GM19438 (cell line): ENCODE measurements at regions not wholly inside any gene's neighbourhood (a gene's known extent, or its start where the extent isn't known, plus 50 kb on each side); places are given as distances from the start of the nearest gene placed in this dataset.
"Not testable (repeated sequence)": the region's sequence is repeated elsewhere in the genome, so short reads cannot be mapped to it uniquely, and the experiment has no call there.

Source experiments
- ATAC-seq: cut with Tn5 transposase; IDR thresholded peaks from one replicate; pipeline ENCODE4 v1.9.1; 2021; ENCODE audit warnings: low read depth; ENCODE audit not compliant: unreplicated experiment

DNA sequence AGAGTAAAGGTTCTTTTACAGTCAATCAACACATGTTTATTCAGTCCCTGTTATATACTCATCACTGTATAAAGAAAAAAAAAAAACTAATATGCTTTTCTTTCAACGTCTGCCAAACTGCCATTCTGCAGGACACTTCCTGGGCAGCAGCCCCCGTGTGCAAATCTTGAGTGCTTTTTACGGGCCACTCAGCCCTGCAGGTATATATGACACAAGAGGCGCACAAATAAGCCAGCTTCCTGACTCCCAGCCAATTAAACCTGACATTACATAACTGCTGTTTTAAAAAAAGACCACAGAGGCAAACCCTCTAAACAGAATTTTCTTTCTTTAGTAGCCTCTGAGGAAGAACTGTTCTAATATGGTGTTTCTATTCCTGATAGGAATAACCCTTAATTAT is 263.0 kb upstream of the NEBL start:
- ATAC-seq: no peak

- no peak for ATAC-seq
These were observed 262.6 kb upstream of the NEBL start for GRCh38 chr10:21159669-21160068.

- ATAC-seq: no peak
These were observed 261.2 kb upstream of the NEBL start for GRCh38 chr10:21158301-21158700.

DNA sequence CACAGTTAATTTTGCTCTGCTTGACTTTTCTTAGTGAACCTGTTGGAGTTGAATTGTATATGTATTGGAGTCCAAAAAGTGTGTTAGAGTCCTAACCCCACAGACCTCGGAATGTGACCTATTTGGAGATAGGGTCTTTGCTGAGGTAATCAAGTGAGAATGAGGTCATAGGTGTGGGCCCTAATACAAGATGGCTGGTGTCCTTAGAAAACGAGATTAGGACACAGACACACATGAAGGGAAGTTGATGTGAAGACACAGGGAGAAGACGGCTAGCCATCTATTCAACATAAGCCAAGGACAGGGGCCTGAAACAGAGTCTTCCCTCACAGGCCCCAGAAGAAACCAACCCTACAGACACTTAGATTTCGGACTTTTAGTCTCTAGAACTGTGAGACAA is 260.6 kb upstream of the NEBL start:
- ATAC-seq: no peak

DNA sequence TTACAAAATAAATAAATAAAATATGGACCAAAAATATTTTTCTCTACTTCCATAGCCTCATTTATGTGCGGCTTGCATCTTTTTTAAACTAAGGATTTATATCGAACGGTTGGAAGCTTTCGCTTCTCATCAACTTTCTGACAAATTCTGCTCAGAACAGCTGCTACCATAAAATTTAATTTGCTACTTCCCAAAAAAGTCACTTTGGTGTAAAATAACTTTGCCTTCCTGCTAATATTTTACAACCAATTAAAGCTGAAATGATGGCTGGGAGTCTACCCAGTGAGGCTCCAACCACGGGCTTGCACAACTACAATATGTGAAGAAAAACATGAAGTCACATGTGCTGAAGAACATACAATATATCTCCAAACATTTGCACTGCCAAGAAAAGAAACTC is 253.1 kb upstream of the NEBL start:
- no peak for ATAC-seq

DNA sequence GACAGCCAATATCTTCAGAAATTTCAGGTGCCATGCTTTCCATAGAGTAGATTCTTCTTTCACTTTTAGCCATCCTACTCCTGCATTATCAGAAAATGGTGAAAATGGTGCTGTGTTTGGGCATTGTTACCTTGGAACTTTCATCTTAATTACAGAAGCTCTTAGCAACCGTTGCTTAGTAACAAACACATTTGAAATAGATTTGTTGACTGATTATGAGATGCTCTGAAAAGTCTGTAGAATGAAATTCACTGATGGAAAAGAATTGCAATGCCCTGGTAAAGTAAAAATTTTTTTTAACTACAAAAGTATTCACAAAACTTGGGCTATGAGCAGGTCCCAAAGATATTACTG is 249.3 kb upstream of the NEBL start:
- ATAC-seq: no peak

- no peak for ATAC-seq
These were observed 248.8 kb upstream of the NEBL start for GRCh38 chr10:21145751-21146435.

DNA sequence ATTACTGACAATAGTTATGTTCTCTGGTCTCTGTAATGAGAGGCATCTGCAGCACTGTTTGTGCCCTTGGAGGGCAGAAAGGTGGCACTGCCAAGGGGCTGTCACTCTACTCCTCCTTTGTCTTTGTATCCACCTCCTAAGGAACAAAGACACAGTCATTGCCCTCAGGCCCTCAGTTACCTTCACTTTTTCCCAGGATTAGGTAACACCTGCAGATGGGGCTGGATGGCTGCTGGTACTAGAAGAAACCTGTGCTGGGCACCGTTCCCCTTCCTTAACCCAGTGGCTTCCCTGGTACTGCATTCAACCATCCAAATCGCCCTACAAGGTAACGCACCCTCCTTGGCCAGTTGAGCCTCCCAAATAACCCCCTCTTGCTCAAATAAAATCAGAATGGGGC is 246.9 kb upstream of the NEBL start:
- ATAC-seq: no peak

- ATAC-seq: no peak
These were observed 244.9 kb upstream of the NEBL start for GRCh38 chr10:21141946-21142492.

- ATAC-seq: no peak
These were observed 241.7 kb upstream of the NEBL start for GRCh38 chr10:21138769-21139340.

DNA sequence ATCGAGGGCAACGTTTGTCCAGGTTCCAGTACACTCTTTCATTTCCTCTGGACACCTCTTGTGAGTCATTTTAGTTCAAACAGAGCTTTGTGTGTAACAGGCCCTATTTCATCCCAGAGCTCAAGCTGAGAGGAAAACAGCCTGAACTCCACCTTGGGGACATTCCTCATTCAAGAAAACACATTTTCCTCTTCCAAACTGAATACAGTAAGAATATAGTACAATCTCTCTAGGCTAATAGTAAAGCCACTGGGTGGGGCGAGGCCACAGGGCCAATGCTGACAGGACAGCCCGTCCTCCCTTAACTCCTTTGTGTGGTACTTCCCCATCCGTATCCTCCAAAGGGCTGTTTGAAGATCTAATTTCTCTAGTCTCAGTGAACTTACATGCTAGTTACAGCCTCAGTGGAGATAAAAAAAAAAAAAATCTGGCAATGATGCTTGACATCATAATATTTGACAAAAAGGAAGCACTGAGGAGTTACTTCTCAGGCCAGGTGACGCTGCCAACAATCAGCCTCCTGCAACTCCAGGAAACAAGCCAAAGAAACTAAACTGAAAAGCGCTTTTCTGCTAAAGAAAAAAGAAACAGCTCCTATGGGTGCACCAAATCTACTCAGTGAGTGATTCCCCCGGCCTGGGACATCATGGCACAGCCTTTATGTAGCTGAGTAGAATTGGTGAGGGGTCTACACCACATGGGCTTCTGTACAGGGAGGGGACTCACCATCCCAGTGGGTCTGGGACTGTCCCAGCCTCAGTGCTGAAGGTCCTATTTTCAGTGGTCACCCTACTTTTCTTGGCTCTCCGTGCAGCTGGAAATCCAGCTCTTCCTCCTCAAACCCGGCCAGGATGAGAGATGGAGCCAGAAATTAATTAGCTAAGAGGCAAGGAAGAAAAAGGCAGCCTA is 238.2 kb upstream of the NEBL start:
- no peak for ATAC-seq

GRCh38 chr10:21134645-21135022 is 237.5 kb upstream of the NEBL start:
- no peak for ATAC-seq

DNA sequence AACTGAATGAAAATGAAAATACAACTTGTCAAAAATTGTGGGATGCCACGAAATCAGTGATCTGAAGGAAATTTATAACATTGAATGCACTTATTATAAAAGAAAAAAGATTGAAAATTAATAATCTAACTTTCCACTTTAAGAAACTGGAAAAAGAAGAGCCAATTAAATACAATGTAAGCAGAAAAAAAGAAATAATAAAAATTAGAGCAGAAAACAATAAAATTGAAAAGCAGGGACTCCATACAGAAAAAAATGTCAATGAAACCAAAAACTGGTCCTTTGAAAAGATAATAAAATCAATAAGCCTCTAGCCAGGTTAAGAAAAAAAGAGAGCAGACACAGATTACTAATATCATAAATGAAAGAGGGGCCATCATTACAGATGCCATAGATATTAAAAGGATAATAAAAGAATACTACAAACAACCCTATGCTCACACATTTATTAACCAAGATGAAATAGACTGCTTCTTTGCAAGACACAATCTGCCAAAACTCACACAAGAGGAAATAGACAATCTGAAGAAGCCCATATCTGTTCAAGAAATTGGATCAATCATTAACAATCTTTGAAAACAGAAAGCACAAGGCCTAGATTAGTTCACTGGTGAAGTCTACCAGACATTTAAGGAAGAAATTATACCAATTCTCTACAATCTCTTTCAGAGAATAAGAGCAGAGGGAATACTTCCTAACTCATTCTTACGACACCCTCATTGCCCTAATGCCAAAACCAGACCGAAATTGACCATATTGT is 233.8 kb upstream of the NEBL start:
- no peak for ATAC-seq

DNA sequence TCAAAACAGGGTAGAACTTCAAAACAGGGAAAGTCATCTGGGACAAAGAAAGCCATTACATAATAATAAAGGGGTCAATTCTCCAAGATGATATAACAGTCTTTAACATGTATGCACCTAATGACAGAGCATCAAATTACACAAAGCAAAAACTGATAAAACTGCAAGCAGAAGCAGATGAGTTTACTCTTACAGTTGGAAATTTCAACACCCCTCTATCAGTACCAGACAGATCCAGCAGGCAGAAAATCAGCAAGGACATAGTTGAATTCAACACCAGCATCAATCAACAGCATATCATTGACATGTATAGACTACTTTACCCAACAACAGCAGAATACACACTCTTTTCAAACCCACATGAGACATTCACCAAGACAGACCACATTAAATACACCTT is 233.0 kb upstream of the NEBL start:
- no peak for ATAC-seq

- ATAC-seq: no peak
These were observed 228.5 kb upstream of the NEBL start for GRCh38 chr10:21125471-21126228.

DNA sequence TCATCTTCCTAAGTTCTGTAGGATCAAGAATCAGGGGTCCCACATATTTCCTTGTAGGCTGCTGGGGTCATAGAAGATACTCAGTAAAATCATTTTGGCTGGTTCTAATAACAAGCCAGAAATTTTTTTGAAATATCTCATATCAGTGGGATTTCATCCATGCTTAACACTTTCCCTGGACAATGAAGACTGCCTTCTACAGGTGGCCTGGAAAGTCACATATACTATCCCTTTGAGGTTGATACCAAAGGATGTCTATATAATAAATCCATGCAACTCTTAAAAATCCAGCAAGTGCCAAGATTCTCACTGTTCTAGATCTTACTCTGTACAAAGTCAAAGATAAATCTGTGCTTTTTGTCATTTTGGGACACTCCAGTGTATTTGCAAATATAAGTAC is 225.8 kb upstream of the NEBL start:
- ATAC-seq: no peak

DNA sequence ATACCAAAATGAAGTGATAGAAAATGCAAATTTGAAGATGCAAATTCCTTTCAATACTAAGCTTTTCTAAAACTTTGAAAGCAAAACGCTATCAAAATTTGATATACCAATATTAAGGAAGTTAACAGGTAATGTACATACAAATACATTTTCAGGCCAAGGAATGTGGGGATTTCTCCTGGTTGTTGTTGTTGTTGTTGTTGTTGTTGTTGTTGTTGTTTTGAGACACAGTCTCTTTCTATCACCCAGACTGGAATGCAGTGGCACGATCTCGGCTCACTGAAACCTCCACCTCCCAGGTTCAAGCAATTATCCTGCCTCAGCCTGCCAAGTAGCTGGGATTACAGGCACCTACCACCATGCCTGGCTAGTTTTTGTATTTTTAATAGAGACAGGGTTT is 224.7 kb upstream of the NEBL start:
- ATAC-seq: not testable (repeated sequence)

DNA sequence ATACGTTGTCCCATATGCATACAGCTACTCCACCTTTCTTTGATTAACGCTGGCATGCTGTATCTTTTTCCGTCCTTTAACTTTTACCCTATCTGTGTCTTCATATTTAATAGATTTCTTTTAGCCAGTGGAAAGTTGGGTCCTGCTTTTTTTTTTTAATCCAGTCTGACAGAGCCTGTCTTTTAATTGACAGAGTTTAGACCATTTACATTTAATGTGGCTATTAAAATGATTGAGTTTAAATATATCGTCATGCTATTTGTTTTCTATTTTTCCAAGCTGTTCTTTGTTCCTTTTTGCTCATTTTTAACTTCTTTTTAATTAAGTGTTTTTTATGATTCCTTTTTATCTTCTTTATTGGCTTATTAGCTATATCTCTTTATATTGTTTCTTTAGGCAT is 217.6 kb upstream of the NEBL start:
- no peak for ATAC-seq

DNA sequence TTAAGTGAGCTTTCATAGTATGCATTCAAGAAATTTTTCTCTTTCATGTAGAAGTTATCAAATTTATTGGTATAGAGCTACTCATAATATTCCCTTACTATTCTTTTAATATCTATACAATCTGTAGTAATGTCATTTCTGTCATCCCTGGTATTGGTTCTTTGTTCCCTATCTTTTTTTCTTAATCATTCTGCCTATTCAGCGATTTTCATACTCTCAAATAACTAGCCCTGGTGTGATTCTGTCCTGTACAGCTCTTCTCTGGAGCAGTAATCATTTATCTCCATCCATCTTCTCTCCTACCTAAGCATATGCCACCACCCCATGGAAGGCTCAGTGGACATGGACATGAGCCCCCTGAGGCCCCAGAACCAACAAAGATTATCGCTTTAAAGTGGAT is 213.2 kb upstream of the NEBL start:
- no peak for ATAC-seq

DNA sequence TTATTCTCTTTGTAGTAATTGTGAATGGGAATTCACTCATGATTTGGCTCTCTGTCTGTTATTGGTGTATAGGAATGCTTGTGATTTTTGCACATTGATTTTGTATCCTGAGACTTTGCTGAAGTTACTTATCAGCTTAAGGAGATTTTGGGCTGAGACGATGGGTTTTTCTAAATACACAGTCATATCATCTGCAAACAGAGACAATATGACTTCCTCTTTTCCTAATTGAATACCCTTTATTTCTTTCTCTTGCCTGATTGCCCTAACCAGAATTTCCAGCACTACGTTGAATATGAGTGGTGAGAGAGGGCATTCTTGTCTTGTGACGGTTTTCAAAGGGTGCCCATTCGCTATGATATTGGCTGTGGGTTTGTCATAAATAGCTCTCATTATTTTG is 209.8 kb upstream of the NEBL start:
- not testable (repeated sequence) for ATAC-seq
